GM19468 (cell line): ENCODE measurements at regions not wholly inside any gene's neighbourhood (a gene's known extent, or its start where the extent isn't known, plus 50 kb on each side); places are given as distances from the start of the nearest gene placed in this dataset.
A peak's percentile ranks its signal among the peaks of the same experiment; 100 is the strongest.

Experiments
- ATAC-seq: cut with Tn5 transposase; IDR thresholded peaks from one replicate; pipeline ENCODE4 v1.9.1; 2021; ENCODE audit warnings: mild to moderate bottlenecking, moderate library complexity, moderate number of reproducible peaks; ENCODE audit not compliant: unreplicated experiment; ENCODE audit errors: extremely low read depth

DNA sequence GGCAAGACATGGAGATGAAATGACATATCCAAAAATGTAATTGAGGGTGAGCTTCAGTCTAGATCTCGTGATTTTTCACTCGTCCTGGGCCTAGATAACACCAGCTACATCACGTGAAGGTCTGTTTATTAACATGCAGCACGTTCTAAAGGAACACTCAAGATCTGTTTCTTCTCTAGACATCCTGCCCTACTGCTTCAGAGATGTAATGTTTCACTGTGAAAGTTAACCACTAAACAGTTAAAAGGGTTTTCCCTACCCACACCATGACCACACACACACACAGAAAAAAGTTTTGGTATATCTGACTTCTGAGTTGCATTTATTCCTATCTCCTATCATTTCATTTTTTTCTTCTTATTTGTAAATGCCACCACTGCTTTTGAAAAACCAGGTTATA, 52.3 kb upstream of the SMIM31 start:
- ATAC-seq = peak; percentile 80
